Right atrium auricular region (tissue), 2 donors: ENCODE measurements at regions not wholly inside any gene's neighbourhood (a gene's known extent, or its start where the extent isn't known, plus 50 kb on each side); places are given as distances from the start of the nearest gene placed in this dataset.

ENCODE experiments used
- DNase-seq: peaks from one replicate; pipeline ENCODE4 v3.0.0-alpha.2; 2019; ENCODE audit warnings: low spot score
- H3K27ac ChIP-seq, 2 donors: fragments of 200-600 bp; sonication (generic); 1 replicate in 1 of 2; 2 replicates in 1 of 2; pipeline ENCODE4 v1.5.1; 2016 to 2019
- H3K27me3 ChIP-seq, 2 donors: fragments of 200-600 bp; sonication (generic); one replicate each; pipeline versions ENCODE4 v1.5.1 to v1.6.0; 2017 to 2019
- H3K36me3 ChIP-seq: fragments of 200-600 bp; sonication (generic); one replicate; pipeline ENCODE4 v1.5.1; 2016
- H3K4me1 ChIP-seq, 2 donors: fragments of 200-600 bp; sonication (generic); one replicate each; pipeline versions ENCODE4 v1.5.1 to v1.6.0; 2017 to 2019
- H3K4me3 ChIP-seq, 2 donors: fragments of 200-600 bp; sonication (generic); 1 replicate in 1 of 2; 2 replicates in 1 of 2; pipeline ENCODE4 v1.5.1; 2017 to 2019; ENCODE audit warnings: mild to moderate bottlenecking in 1 of 2, moderate library complexity in 1 of 2
- H3K9me3 ChIP-seq, 2 donors: fragments of 200-600 bp; sonication (generic); one replicate each; pipeline ENCODE4 v1.5.1; 2019
- TF ChIP-seq, protein P1 (sequence below), 2 donors: fragments of 200-600 bp; sonication (generic); IDR thresholded peaks; one replicate each; pipeline ENCODE4 v1.5.1; 2019; ENCODE audit warnings: antibody characterized with exemption in 2 of 2

GRCh38 chr14:86088156-86088555, 558.2 kb downstream of the FLRT2 start:
- no peaks in the 10 kb centered on the region for H3K4me1 ChIP-seq
- no peaks in the 10 kb centered on the region for H3K9me3 ChIP-seq
- no peaks in the 10 kb centered on the region for H3K27me3 ChIP-seq
- TF ChIP-seq, protein P1, sequence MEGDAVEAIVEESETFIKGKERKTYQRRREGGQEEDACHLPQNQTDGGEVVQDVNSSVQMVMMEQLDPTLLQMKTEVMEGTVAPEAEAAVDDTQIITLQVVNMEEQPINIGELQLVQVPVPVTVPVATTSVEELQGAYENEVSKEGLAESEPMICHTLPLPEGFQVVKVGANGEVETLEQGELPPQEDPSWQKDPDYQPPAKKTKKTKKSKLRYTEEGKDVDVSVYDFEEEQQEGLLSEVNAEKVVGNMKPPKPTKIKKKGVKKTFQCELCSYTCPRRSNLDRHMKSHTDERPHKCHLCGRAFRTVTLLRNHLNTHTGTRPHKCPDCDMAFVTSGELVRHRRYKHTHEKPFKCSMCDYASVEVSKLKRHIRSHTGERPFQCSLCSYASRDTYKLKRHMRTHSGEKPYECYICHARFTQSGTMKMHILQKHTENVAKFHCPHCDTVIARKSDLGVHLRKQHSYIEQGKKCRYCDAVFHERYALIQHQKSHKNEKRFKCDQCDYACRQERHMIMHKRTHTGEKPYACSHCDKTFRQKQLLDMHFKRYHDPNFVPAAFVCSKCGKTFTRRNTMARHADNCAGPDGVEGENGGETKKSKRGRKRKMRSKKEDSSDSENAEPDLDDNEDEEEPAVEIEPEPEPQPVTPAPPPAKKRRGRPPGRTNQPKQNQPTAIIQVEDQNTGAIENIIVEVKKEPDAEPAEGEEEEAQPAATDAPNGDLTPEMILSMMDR (IDR thresholded peaks at IDR 0.05), result no peak
- H3K36me3 ChIP-seq, result no peaks in the 10 kb centered on the region
- no peak overlapping the region for H3K27ac ChIP-seq
- no peak overlapping the region for H3K4me3 ChIP-seq
- DNase-seq, result no peak

DNA sequence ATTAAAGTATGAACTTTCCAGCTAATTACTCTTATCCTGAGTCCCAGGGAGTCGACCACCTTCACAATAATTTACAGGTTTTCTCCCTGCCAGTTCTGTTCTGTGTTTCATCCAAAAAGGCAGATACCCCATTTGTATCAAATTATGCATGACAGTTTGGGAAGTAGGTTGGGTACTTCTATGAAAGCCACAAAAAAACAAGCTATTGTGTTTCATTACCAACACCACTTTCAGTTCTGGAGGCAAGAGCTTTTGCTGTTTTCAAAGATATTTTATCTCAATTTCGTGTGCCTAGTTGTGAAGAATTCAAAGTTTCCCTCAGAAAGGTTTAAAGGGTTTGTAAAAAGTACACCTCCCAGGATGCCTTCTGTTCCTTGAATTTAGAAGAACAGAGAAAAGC, 557.4 kb downstream of the FLRT2 start:
- no peaks in the 10 kb centered on the region for H3K9me3 ChIP-seq
- H3K4me3 ChIP-seq, result no peak overlapping the region
- H3K27ac ChIP-seq, result no peak overlapping the region
- TF ChIP-seq, protein P1 (IDR thresholded peaks at IDR 0.05), result no peak
- no peaks in the 10 kb centered on the region for H3K36me3 ChIP-seq
- no peaks in the 10 kb centered on the region for H3K27me3 ChIP-seq
- no peak for DNase-seq
- no peaks in the 10 kb centered on the region for H3K4me1 ChIP-seq

- Histone ChIP-seq H3K4me1 (no peaks in the 10 kb centered on the region), H3K27ac (no peak overlapping the region), H3K27me3 (no peaks in the 10 kb centered on the region), H3K9me3 (no peaks in the 10 kb centered on the region), H3K36me3 (no peaks in the 10 kb centered on the region), H3K4me3 (no peak overlapping the region)
- DNase-seq, result no peak
- TF ChIP-seq, protein P1 (IDR thresholded peaks at IDR 0.05), result no peak
These were observed 557.0 kb downstream of the FLRT2 start for GRCh38 chr14:86086962-86087361.

- H3K27ac ChIP-seq, result no peak overlapping the region
- H3K36me3 ChIP-seq, result no peaks in the 10 kb centered on the region
- no peaks in the 10 kb centered on the region for H3K9me3 ChIP-seq
- H3K4me3 ChIP-seq, result no peak overlapping the region
- H3K4me1 ChIP-seq, result no peaks in the 10 kb centered on the region
- TF ChIP-seq, protein P1 (IDR thresholded peaks at IDR 0.05), result no peak
- no peaks in the 10 kb centered on the region for H3K27me3 ChIP-seq
- no peak for DNase-seq
These were observed 554.2 kb downstream of the FLRT2 start for GRCh38 chr14:86084097-86084496.

GRCh38 chr14:86083616-86084015, 553.7 kb downstream of the FLRT2 start:
- Histone ChIP-seq H3K9me3 (no peaks in the 10 kb centered on the region), H3K36me3 (no peaks in the 10 kb centered on the region), H3K4me3 (no peak overlapping the region), H3K4me1 (no peaks in the 10 kb centered on the region), H3K27ac (no peak overlapping the region), H3K27me3 (no peaks in the 10 kb centered on the region)
- TF ChIP-seq, protein P1 (IDR thresholded peaks at IDR 0.05), result no peak
- DNase-seq, result no peak

- H3K36me3 ChIP-seq, result no peaks in the 10 kb centered on the region
- TF ChIP-seq, protein P1 (IDR thresholded peaks at IDR 0.05), result no peak
- no peaks in the 10 kb centered on the region for H3K4me1 ChIP-seq
- H3K9me3 ChIP-seq, result no peaks in the 10 kb centered on the region
- DNase-seq, result no peak
- H3K27me3 ChIP-seq, result no peaks in the 10 kb centered on the region
- no peak overlapping the region for H3K27ac ChIP-seq
- no peak overlapping the region for H3K4me3 ChIP-seq
These were observed 542.4 kb downstream of the FLRT2 start for GRCh38 chr14:86072116-86072894.
